Endothelial cell of umbilical vein (primary cell): ENCODE measurements at regions not wholly inside any gene's neighbourhood (a gene's known extent, or its start where the extent isn't known, plus 50 kb on each side); places are given as distances from the start of the nearest gene placed in this dataset.

Experiments used
- BruUV-seq: library from RNA; stranded (reverse); fragments of 400-500 nt; replicated peaks from 2 replicates; lab custom pipeline; 2021; lab: Mats Ljungman, UMichigan
- CTCF ChIA-PET: fragments of 300-600, 350-600 bp; sonication (Branson Sonifier 250); formaldehyde crosslinking; loops from one replicate; lab custom pipeline; 2021; ENCODE audit warnings: antibody characterized with exemption, inconsistent platforms; lab: Charles Lee
- POLR2A ChIA-PET: fragments of 300-600, 350-600 bp; sonication (Branson Sonifier 250); formaldehyde crosslinking; loops from one replicate; lab custom pipeline; 2021; ENCODE audit warnings: antibody characterized with exemption, inconsistent platforms; lab: Charles Lee
- DNase-seq: peaks from one replicate; pipeline ENCODE4 v3.0.0-alpha.2; 2011; ENCODE audit warnings: low read depth, low spot score
- FAIRE-seq: peaks from 2 replicates; lab custom pipeline; 2011; peaks lifted over from hg19 to GRCh38; lab: Jason Lieb, UNC
- H2AFZ ChIP-seq: 2 replicates; pipeline ENCODE4 v1.6.0; 2012; ENCODE audit warnings: low read depth, low read length, control low read depth, inconsistent platforms
- H3K27ac ChIP-seq: 2 replicates; pipeline ENCODE4 v1.5.1; 2011; ENCODE audit warnings: low read depth, mild to moderate bottlenecking, control low read depth, low read length, moderate library complexity; ENCODE audit not compliant: insufficient read depth
- H3K27me3 ChIP-seq, 2 experiments: 2 replicates each; pipeline versions ENCODE4 v1.6.0 to v1.6.1; 2011; ENCODE audit warnings: low read length in 2 of 2, mixed read lengths in 1 of 2; ENCODE audit not compliant: control insufficient read depth in 2 of 2, insufficient read depth in 2 of 2
- H3K36me3 ChIP-seq, 2 experiments: 2 replicates in 1 of 2; 3 replicates in 1 of 2; pipeline ENCODE4 v1.5.1; 2011; ENCODE audit warnings: low read length in 2 of 2, mild to moderate bottlenecking in 1 of 2, moderate library complexity in 1 of 2; ENCODE audit not compliant: control insufficient read depth in 2 of 2, insufficient read depth in 2 of 2; ENCODE audit errors: extremely low read depth in 1 of 2
- H3K4me1 ChIP-seq: 3 replicates; pipeline ENCODE4 v1.5.1; 2011; ENCODE audit warnings: mild to moderate bottlenecking, low read length; ENCODE audit not compliant: control insufficient read depth, insufficient read depth; ENCODE audit errors: extremely low read depth
- H3K4me2 ChIP-seq: 2 replicates; pipeline ENCODE4 v1.6.1; 2011; ENCODE audit warnings: low read length, control low read depth, mixed read lengths; ENCODE audit not compliant: insufficient read depth
- H3K4me3 ChIP-seq, 3 experiments: fragments of 200-600 bp in 1 of 3; sonication (generic), shearing (Covaris generic) in 1 of 3; replicated peaks in 1 of 3; 2 replicates each; pipeline ENCODE4 v1.5.1; 2011 to 2016; ENCODE audit warnings: control low read depth in 3 of 3, low read length in 3 of 3, mild to moderate bottlenecking in 2 of 3, inconsistent platforms in 1 of 3, low read depth in 1 of 3, moderate library complexity in 1 of 3; ENCODE audit not compliant: insufficient read depth in 1 of 3
- H3K79me2 ChIP-seq: 2 replicates; pipeline ENCODE4 v1.6.0; 2012; ENCODE audit warnings: low read length, inconsistent platforms; ENCODE audit not compliant: control insufficient read depth, insufficient read depth
- H3K9ac ChIP-seq: replicated peaks from 2 replicates; pipeline ENCODE3; 2011; ENCODE audit warnings: low read length, control low read depth; ENCODE audit not compliant: insufficient read depth; ENCODE audit errors: extremely low read depth
- H3K9me1 ChIP-seq: replicated peaks from 3 replicates; pipeline ENCODE4 v1.6.0; 2011; ENCODE audit warnings: mild to moderate bottlenecking, low read length; ENCODE audit not compliant: control insufficient read depth, insufficient read depth; ENCODE audit errors: extremely low read depth
- H3K9me3 ChIP-seq: replicated peaks from 2 replicates; pipeline ENCODE4 v1.5.1; 2012; ENCODE audit warnings: low read length, inconsistent platforms; ENCODE audit not compliant: control insufficient read depth, insufficient read depth
- H4K20me1 ChIP-seq: replicated peaks from 2 replicates; pipeline ENCODE3; 2011; ENCODE audit warnings: mild to moderate bottlenecking, low read length; ENCODE audit not compliant: control insufficient read depth, insufficient read depth; ENCODE audit errors: extremely low read depth
- CTCF ChIP-seq, 2 donors: IDR thresholded peaks; 1 replicate in 1 of 2; 2 replicates in 1 of 2; pipeline ENCODE4 v1.5.1; 2011; ENCODE audit warnings: low read length in 2 of 2, mild to moderate bottlenecking in 2 of 2, moderate library complexity in 2 of 2, control low read depth in 1 of 2, inconsistent platforms in 1 of 2, low read depth in 1 of 2; ENCODE audit not compliant: insufficient read depth in 1 of 2; ENCODE audit errors: extremely low read depth in 1 of 2
- EZH2 ChIP-seq: IDR thresholded peaks from 2 replicates; pipeline ENCODE4 v1.6.1; 2012; ENCODE audit warnings: borderline replicate concordance, low read depth, mild to moderate bottlenecking, moderate library complexity, low read length, inconsistent platforms; ENCODE audit not compliant: severe bottlenecking
- FOS ChIP-seq: IDR thresholded peaks from 2 replicates; pipeline ENCODE4 v1.6.1; 2011; ENCODE audit warnings: mild to moderate bottlenecking, low read length, moderate library complexity, borderline replicate concordance; ENCODE audit not compliant: insufficient read depth
- GATA2 ChIP-seq: IDR thresholded peaks from 2 replicates; pipeline ENCODE4 v1.7.0; 2011; ENCODE audit warnings: low read depth, mild to moderate bottlenecking, moderate library complexity, mixed read lengths, low read length; ENCODE audit not compliant: insufficient read length, insufficient read depth
- JUN ChIP-seq: IDR thresholded peaks from 2 replicates; pipeline ENCODE4 v1.6.1; 2011; ENCODE audit warnings: borderline replicate concordance, low read depth; ENCODE audit not compliant: insufficient read length, insufficient read depth
- MYC ChIP-seq: IDR thresholded peaks from one replicate; pipeline ENCODE4 v1.6.1; 2011; ENCODE audit warnings: mild to moderate bottlenecking, low read depth, low read length
- POLR2A ChIP-seq: IDR thresholded peaks from 2 replicates; pipeline ENCODE4 v1.6.1; 2012; ENCODE audit warnings: low read depth, mild to moderate bottlenecking, control low read depth, low read length
- POLR2AphosphoS5 ChIP-seq: IDR thresholded peaks from 2 replicates; pipeline ENCODE4 v1.6.1; 2012; ENCODE audit warnings: low read depth, mild to moderate bottlenecking, control low read depth, low read length, moderate library complexity; ENCODE audit not compliant: insufficient read depth
- dilution Hi-C: fragments of 300-500 bp; cut with MboI; formaldehyde crosslinking; loops from one replicate; pipeline ENCODE4 v1.15.0; 2019; ENCODE audit warnings: low sequenced_read_pairs; ENCODE audit not compliant: extremely low pct_ligation_motif_present
- intact Hi-C: fragments of 100-400 bp; cut with micrococcal nuclease; formaldehyde crosslinking; loops from one replicate; pipeline ENCODE4 v1.10.0; 2022
- TF ChIP-seq, protein P1 (sequence below): IDR thresholded peaks from 2 replicates; pipeline ENCODE4 v1.6.1; 2011; ENCODE audit not compliant: insufficient read depth, insufficient read length

DNA sequence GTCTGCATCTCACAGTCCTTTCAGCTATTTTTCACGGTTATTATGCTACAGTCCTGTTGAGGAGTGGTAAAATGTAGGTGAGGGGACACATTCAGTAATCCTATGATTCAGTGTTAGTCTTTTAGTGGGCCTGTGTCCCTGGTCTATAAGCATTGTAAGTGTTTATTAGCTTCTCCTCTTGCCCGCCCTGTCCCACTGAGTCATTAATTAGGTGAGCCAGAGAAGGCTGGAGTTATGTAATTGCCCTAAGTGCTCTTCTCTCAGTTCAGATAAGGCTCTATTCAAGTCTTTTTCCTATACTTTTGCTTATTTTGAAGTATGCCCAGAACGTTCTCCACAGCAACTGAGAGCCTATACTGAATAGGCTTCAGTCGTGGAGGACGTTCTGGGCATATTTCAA lies 76.3 kb upstream of the ZRANB2 start:
- H3K4me1 ChIP-seq = no peaks in the 10 kb centered on the region
- CTCF ChIA-PET = no interaction called here

More for the DNA sequence above, 76.3 kb upstream of the ZRANB2 start:
- POLR2A ChIA-PET = no interaction called here
- H3K36me3 ChIP-seq = no peaks in the 10 kb centered on the region
- H3K4me3 ChIP-seq = no peak overlapping the region
- no peak overlapping the region for H2AFZ ChIP-seq
- intact Hi-C loops (no loop called here), dilution Hi-C loops (no loop called here)
- DNase-seq (no peak), FAIRE-seq (no peak)
- H3K79me2 ChIP-seq = no peaks in the 10 kb centered on the region
- H3K27ac ChIP-seq = no peak overlapping the region
- H3K9ac ChIP-seq = no peak overlapping the region
- H3K4me2 ChIP-seq = no peak overlapping the region
- H4K20me1 ChIP-seq = no peaks in the 10 kb centered on the region
- BruUV-seq = no TSS peak
- TF ChIP-seq MYC = no peak
- TF ChIP-seq GATA2 = no peak
- no peak for TF ChIP-seq POLR2A
- no peak for TF ChIP-seq CTCF (IDR thresholded peaks at IDR 0.05; ENCODE audit: extremely low read depth in 1 of 2, insufficient read depth in 1 of 2, low read depth in 1 of 2, low read length in 2 of 2)
- no peak for TF ChIP-seq EZH2
- TF ChIP-seq, protein P1, sequence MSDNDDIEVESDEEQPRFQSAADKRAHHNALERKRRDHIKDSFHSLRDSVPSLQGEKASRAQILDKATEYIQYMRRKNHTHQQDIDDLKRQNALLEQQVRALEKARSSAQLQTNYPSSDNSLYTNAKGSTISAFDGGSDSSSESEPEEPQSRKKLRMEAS = no peak
- TF ChIP-seq POLR2AphosphoS5 = no peak
- no peak for TF ChIP-seq JUN
- TF ChIP-seq FOS = no peak
- H3K27me3 ChIP-seq = no peaks in the 10 kb centered on the region
- no peaks in the 10 kb centered on the region for H3K9me1 ChIP-seq
- no peaks in the 10 kb centered on the region for H3K9me3 ChIP-seq
